Stomach (tissue), 8 donors: ENCODE measurements at regions not wholly inside any gene's neighbourhood (a gene's known extent, or its start where the extent isn't known, plus 50 kb on each side); places are given as distances from the start of the nearest gene placed in this dataset.

Source experiments
- DNase-seq, 2 donors: peaks; one replicate each; pipeline versions ENCODE4 v3.0.0 to v3.0.0-alpha.2; 2013 to 2019
- H3K27ac ChIP-seq, 5 donors: fragments of 200-600 bp in 4 of 5; sonication (generic) in 4 of 5; one replicate each; pipeline ENCODE4 v1.5.1; 2013 to 2019; ENCODE audit warnings: mild to moderate bottlenecking in 1 of 5, moderate library complexity in 1 of 5
- H3K27me3 ChIP-seq, 3 donors: fragments of 200-600 bp; sonication (generic); one replicate each; pipeline ENCODE4 v1.5.1; 2017 to 2019; ENCODE audit warnings: mixed run types in 1 of 3
- H3K36me3 ChIP-seq, 4 donors: fragments of 200-600 bp; sonication (generic); 1 replicate in 3 of 4; 2 replicates in 1 of 4; pipeline ENCODE4 v1.5.1; 2016 to 2019
- H3K4me1 ChIP-seq, 4 donors: fragments of 200-600 bp; sonication (generic); one replicate each; pipeline ENCODE4 v1.5.1; 2016 to 2019
- H3K4me3 ChIP-seq, 4 donors: fragments of 200-600 bp; sonication (generic) in 3 of 4; one replicate each; pipeline ENCODE4 v1.5.1; 2016 to 2019; ENCODE audit warnings: mild to moderate bottlenecking in 1 of 4
- H3K9me3 ChIP-seq, 4 donors: fragments of 200-600 bp; sonication (generic); one replicate each; pipeline ENCODE4 v1.5.1; 2016 to 2019
- CTCF ChIP-seq, 7 experiments: fragments of 450-650 bp in 4 of 7; fragments of 200-600 bp in 3 of 7; sonication (generic) in 3 of 7; IDR thresholded peaks; one replicate each; pipeline ENCODE4 v1.5.1; 2016 to 2019; ENCODE audit warnings: antibody characterized with exemption in 7 of 7, control low read depth in 2 of 7, mild to moderate bottlenecking in 1 of 7
- EP300 ChIP-seq: sonication (generic); formaldehyde crosslinking; IDR thresholded peaks from one replicate; pipeline ENCODE4 v1.6.1; 2017; ENCODE audit warnings: antibody characterized with exemption
- POLR2A ChIP-seq, 4 donors: fragments of 450-650 bp; IDR thresholded peaks; one replicate each; pipeline ENCODE4 v1.6.1; 2016; ENCODE audit warnings: antibody characterized with exemption in 4 of 4, control low read depth in 2 of 4, mild to moderate bottlenecking in 1 of 4, moderate library complexity in 1 of 4
- POLR2AphosphoS5 ChIP-seq, 3 donors: sonication (generic); formaldehyde crosslinking; IDR thresholded peaks; one replicate each; pipeline ENCODE4 v1.6.1; 2016; ENCODE audit warnings: antibody characterized with exemption in 3 of 3
- WGBS, 5 donors: extraction: QIAGEN DNeasy Blood & Tissue Kit in 3 of 5; methylation state at CpG; one replicate each; pipeline versions ENCODE4 v1.1.5 to v1.1.7; 2013 to 2018; 5-methylcytosine and 5-hydroxymethylcytosine counted together
- intact Hi-C: fragments of 100-400 bp; cut with DNase I; formaldehyde crosslinking; loops from one replicate; pipeline ENCODE4 v1.15.1; 2023; ENCODE audit warnings: low total_unique reads
- donor health status: healthy with polysubstance abuse.
- donor health status: Bipolar disorder and iron deficiency.
- donor health status: healthy.

- intact Hi-C loops = no loop called here
- H3K36me3 ChIP-seq = no peaks in the 10 kb centered on the region
- H3K27me3 ChIP-seq = no peaks in the 10 kb centered on the region
- H3K27ac ChIP-seq = peak overlapping the region in 1 of 5 donors; percentile 14
- no peak overlapping the region for H3K4me3 ChIP-seq
- peaks cover 0 to 21% (median 5%) of the 10 kb centered on the region in 4 donors for H3K4me1 ChIP-seq
- 70 to 85% (median 83%) methylated on average over 2 of the region's 2 CpGs for WGBS, 5 donors
- DNase-seq = no peak
- H3K9me3 ChIP-seq = no peaks in the 10 kb centered on the region
- no peak for TF ChIP-seq POLR2AphosphoS5 (IDR thresholded peaks at IDR 0.05)
- TF ChIP-seq POLR2A (IDR thresholded peaks at IDR 0.05) = no peak
- TF ChIP-seq EP300 = no peak
- TF ChIP-seq CTCF (IDR thresholded peaks at IDR 0.05) = no peak
Observed at GRCh38 chr6:11921751-11922150, 90.4 kb upstream of the HIVEP1 start.

GRCh38 chr6:11921017-11921438 is 91.1 kb upstream of the HIVEP1 start:
- Histone ChIP-seq H3K27me3 (no peaks in the 10 kb centered on the region), H3K4me1 (peaks cover 0 to 21% (median 5%) of the 10 kb centered on the region in 4 donors), H3K27ac (peak overlapping the region in 1 of 5 donors; percentile 14), H3K9me3 (no peaks in the 10 kb centered on the region), H3K4me3 (no peak overlapping the region), H3K36me3 (no peaks in the 10 kb centered on the region)
- TF ChIP-seq EP300 (no peak), POLR2AphosphoS5 (IDR thresholded peaks at IDR 0.05) (peak in 1 of 3 donors; percentile 39), POLR2A (IDR thresholded peaks at IDR 0.05) (no peak), CTCF (IDR thresholded peaks at IDR 0.05) (no peak)
- 44 to 59% (median 53%) methylated on average over 5 of the region's 5 CpGs for WGBS, 5 donors
- DNase-seq = peak; percentile 42 to 72
- intact Hi-C loops = no loop called here

- Histone ChIP-seq H3K9me3 (no peaks in the 10 kb centered on the region), H3K27me3 (no peaks in the 10 kb centered on the region), H3K4me3 (no peak overlapping the region), H3K4me1 (peaks cover 0 to 21% (median 5%) of the 10 kb centered on the region in 4 donors), H3K36me3 (no peaks in the 10 kb centered on the region), H3K27ac (peak overlapping the region in 1 of 5 donors; percentile 14)
- 90 to 95% (median 93%) methylated on average over 3 of the region's 3 CpGs for WGBS, 5 donors
- no peak for DNase-seq
- TF ChIP-seq CTCF (IDR thresholded peaks at IDR 0.05) = no peak
- no peak for TF ChIP-seq EP300
- no peak for TF ChIP-seq POLR2A (IDR thresholded peaks at IDR 0.05)
- TF ChIP-seq POLR2AphosphoS5 (IDR thresholded peaks at IDR 0.05) = no peak
- intact Hi-C loops = no loop called here
Observed at GRCh38 chr6:11920566-11920965, 91.5 kb upstream of the HIVEP1 start.

GRCh38 chr6:11919771-11920440 is 92.2 kb upstream of the HIVEP1 start:
- WGBS, 5 donors = 80 to 88% (median 80%) methylated on average over 8 of the region's 8 CpGs
- H3K27ac ChIP-seq = no peak overlapping the region

More at GRCh38 chr6:11919771-11920440, 92.2 kb upstream of the HIVEP1 start:
- no peaks in the 10 kb centered on the region for H3K36me3 ChIP-seq
- no peak for TF ChIP-seq EP300
- intact Hi-C loops = no loop called here
- H3K9me3 ChIP-seq = no peaks in the 10 kb centered on the region
- DNase-seq = no peak
- no peaks in the 10 kb centered on the region for H3K27me3 ChIP-seq
- H3K4me1 ChIP-seq = peaks cover 0 to 21% (median 5%) of the 10 kb centered on the region in 4 donors
- no peak overlapping the region for H3K4me3 ChIP-seq
